ENCODE measurements at regions not wholly inside any gene's neighbourhood (a gene's known extent, or its start where the extent isn't known, plus 50 kb on each side); places are given as distances from the start of the nearest gene placed in this dataset.

DNA sequence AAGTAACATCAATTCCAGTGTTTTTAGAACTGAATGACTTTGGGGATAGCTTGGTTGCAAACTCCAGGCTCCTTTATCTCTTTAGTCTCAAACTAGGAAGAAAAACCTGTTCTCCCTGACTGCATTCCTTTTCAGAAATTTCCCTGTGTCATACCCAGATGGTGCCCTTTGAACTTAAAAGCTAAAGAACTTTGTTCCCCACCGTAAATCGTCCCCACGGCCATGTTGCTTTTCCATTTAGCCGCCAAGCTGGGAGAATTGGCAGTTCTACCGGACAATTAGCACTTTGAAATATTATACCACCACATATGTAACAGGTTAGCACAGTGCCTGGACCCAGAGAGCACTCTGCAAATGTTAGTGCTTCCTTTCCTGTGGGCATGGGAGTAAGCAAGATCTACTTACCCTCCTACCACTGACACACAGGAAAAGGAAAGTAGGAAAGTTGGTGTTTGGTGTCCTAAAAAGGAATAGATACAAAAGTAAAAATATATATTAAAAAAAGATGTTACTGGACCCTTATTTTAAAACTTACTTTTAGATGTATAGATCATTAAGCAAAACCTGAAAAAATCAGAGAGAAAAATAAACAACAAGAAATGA is 191.9 kb upstream of the MIR17HG start:
- ATAC-seq: no peak
- H3K9me3 ChIP-seq: no peaks in the 10 kb centered on the region
- H3K36me3 ChIP-seq: no peaks in the 10 kb centered on the region
- no peak overlapping the region for H3K27ac ChIP-seq
- no peaks in the 10 kb centered on the region for H3K4me1 ChIP-seq
- no peak overlapping the region for H3K4me3 ChIP-seq
- WGBS, 2 donors (ENCODE audit: low coverage in 1 of 2): 60 to 67% methylated on average over 3 of the region's 5 CpGs
- peaks cover 27% of the 10 kb centered on the region for H3K27me3 ChIP-seq
- TF ChIP-seq POLR2A (IDR thresholded peaks at IDR 0.05) (no peak), EP300 (IDR thresholded peaks at IDR 0.05) (no peak), POLR2AphosphoS5 (IDR thresholded peaks at IDR 0.05) (no peak)
- TF ChIP-seq, protein P1, sequence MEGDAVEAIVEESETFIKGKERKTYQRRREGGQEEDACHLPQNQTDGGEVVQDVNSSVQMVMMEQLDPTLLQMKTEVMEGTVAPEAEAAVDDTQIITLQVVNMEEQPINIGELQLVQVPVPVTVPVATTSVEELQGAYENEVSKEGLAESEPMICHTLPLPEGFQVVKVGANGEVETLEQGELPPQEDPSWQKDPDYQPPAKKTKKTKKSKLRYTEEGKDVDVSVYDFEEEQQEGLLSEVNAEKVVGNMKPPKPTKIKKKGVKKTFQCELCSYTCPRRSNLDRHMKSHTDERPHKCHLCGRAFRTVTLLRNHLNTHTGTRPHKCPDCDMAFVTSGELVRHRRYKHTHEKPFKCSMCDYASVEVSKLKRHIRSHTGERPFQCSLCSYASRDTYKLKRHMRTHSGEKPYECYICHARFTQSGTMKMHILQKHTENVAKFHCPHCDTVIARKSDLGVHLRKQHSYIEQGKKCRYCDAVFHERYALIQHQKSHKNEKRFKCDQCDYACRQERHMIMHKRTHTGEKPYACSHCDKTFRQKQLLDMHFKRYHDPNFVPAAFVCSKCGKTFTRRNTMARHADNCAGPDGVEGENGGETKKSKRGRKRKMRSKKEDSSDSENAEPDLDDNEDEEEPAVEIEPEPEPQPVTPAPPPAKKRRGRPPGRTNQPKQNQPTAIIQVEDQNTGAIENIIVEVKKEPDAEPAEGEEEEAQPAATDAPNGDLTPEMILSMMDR (IDR thresholded peaks at IDR 0.05): no peak

GRCh38 chr13:91157273-91158016 is 190.0 kb upstream of the MIR17HG start:
- no peak for TF ChIP-seq POLR2A (IDR thresholded peaks at IDR 0.05)
- TF ChIP-seq EP300 (IDR thresholded peaks at IDR 0.05): no peak
- TF ChIP-seq, protein P1 (IDR thresholded peaks at IDR 0.05): no peak
- TF ChIP-seq POLR2AphosphoS5 (IDR thresholded peaks at IDR 0.05): no peak
- H3K27ac ChIP-seq: no peak overlapping the region
- peaks cover 32% of the 10 kb centered on the region for H3K27me3 ChIP-seq

GRCh38 chr13:91158017-91158395 is 189.5 kb upstream of the MIR17HG start:
- Histone ChIP-seq H3K27me3 (peaks cover 37% of the 10 kb centered on the region), H3K36me3 (no peaks in the 10 kb centered on the region), H3K9me3 (no peaks in the 10 kb centered on the region), H3K4me1 (no peaks in the 10 kb centered on the region), H3K27ac (no peak overlapping the region), H3K4me3 (no peak overlapping the region)
- no peak for ATAC-seq
- WGBS, 2 donors (ENCODE audit: low coverage in 1 of 2): 10 to 53% methylated on average over 4 of the region's 4 CpGs
- TF ChIP-seq POLR2AphosphoS5 (IDR thresholded peaks at IDR 0.05): no peak
- TF ChIP-seq POLR2A (IDR thresholded peaks at IDR 0.05): no peak
- TF ChIP-seq, protein P1 (IDR thresholded peaks at IDR 0.05): no peak
- no peak for TF ChIP-seq EP300 (IDR thresholded peaks at IDR 0.05)

More at GRCh38 chr13:91157273-91158016, 190.0 kb upstream of the MIR17HG start:
- WGBS, 2 donors (ENCODE audit: low coverage in 1 of 2): 80 to 81% methylated on average over 4 of the region's 4 CpGs
- no peaks in the 10 kb centered on the region for H3K9me3 ChIP-seq
- no peak for ATAC-seq
- no peak overlapping the region for H3K4me3 ChIP-seq
- no peaks in the 10 kb centered on the region for H3K36me3 ChIP-seq
- no peaks in the 10 kb centered on the region for H3K4me1 ChIP-seq

- no peak overlapping the region for H3K27ac ChIP-seq
- H3K4me3 ChIP-seq: no peak overlapping the region
- TF ChIP-seq POLR2A (IDR thresholded peaks at IDR 0.05): no peak
- TF ChIP-seq POLR2AphosphoS5 (IDR thresholded peaks at IDR 0.05): no peak
- TF ChIP-seq, protein P1 (IDR thresholded peaks at IDR 0.05): no peak
- no peak for TF ChIP-seq EP300 (IDR thresholded peaks at IDR 0.05)
- peaks cover 40% of the 10 kb centered on the region for H3K27me3 ChIP-seq
- no peak for ATAC-seq
- WGBS, 2 donors (ENCODE audit: low coverage in 1 of 2): 87 to 90% methylated on average over 2 to 3 of the region's 3 CpGs
- no peaks in the 10 kb centered on the region for H3K4me1 ChIP-seq
- H3K9me3 ChIP-seq: no peaks in the 10 kb centered on the region
- no peaks in the 10 kb centered on the region for H3K36me3 ChIP-seq
Measured at GRCh38 chr13:91162180-91162579, 185.3 kb upstream of the MIR17HG start.

DNA sequence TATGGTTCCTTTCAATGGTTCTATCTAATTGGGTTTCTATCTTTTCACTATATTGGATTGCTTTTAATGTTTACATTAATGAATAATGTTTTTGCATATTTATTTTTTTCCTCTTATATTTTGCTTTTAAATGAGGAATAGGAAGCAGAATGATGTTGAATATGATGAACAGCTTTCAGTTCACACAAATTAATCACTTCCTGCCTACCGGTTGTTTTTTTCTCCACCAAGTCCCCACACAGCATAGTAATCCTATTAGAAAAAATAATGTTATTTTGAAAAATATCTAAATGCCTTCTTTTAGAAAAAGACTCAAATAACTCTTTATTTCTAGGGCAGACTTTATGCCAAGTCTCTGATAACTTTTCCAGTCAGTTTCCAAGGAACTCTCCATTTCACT is 184.9 kb upstream of the MIR17HG start:
- TF ChIP-seq POLR2A (IDR thresholded peaks at IDR 0.05) (no peak), POLR2AphosphoS5 (IDR thresholded peaks at IDR 0.05) (no peak)
- no peaks in the 10 kb centered on the region for H3K36me3 ChIP-seq
- H3K27ac ChIP-seq: no peak overlapping the region
- peaks cover 40% of the 10 kb centered on the region for H3K27me3 ChIP-seq
- 62 to 67% methylated on average over 1 of the region's 1 CpG for WGBS, 2 donors (ENCODE audit: low coverage in 1 of 2)
- H3K4me1 ChIP-seq: peaks cover 0 to under 1% (median 0%) of the 10 kb centered on the region in 3 donors
- no peak overlapping the region for H3K4me3 ChIP-seq
- ATAC-seq: no peak
- no peaks in the 10 kb centered on the region for H3K9me3 ChIP-seq

Measured in gastroesophageal sphincter (tissue), 4 donors.